ENCODE measurements at regions not wholly inside any gene's neighbourhood (a gene's known extent, or its start where the extent isn't known, plus 50 kb on each side); places are given as distances from the start of the nearest gene placed in this dataset.

GRCh38 chr16:35140293-35140986 lies 1681.0 kb downstream of the TP53TG3F start:
- no peak overlapping the region for H3K27ac ChIP-seq
- H3K4me1 ChIP-seq (replicated peaks in 1 of 2) = no peaks in the 10 kb centered on the region
- H3K4me3 ChIP-seq = no peak overlapping the region
- 74 to 79% (median 77%) methylated on average over 9 to 33 of the region's 33 CpGs for WGBS, 4 donors
- no peaks in the 10 kb centered on the region for H3K9me3 ChIP-seq (replicated peaks in 1 of 3)
- H3K36me3 ChIP-seq (replicated peaks in 1 of 2) = no peaks in the 10 kb centered on the region
- intact Hi-C loops (cut with DNase I) = no loop called here
- no peaks in the 10 kb centered on the region for H3K27me3 ChIP-seq
- no peak for DNase-seq
- TF ChIP-seq CTCF (IDR thresholded peaks at IDR 0.05) (no peak), POLR2A (IDR thresholded peaks at IDR 0.05) (no peak)

GRCh38 chr16:35141303-35141702 lies 1681.9 kb downstream of the TP53TG3F start:
- H3K27ac ChIP-seq = no peak overlapping the region
- no peaks in the 10 kb centered on the region for H3K9me3 ChIP-seq (replicated peaks in 1 of 3)
- H3K27me3 ChIP-seq = no peaks in the 10 kb centered on the region
- H3K4me3 ChIP-seq = no peak overlapping the region
- no peaks in the 10 kb centered on the region for H3K36me3 ChIP-seq (replicated peaks in 1 of 2)
- intact Hi-C loops (cut with DNase I) = no loop called here
- no peak for DNase-seq
- 63 to 75% (median 71%) methylated on average over 18 of the region's 18 CpGs for WGBS, 4 donors
- TF ChIP-seq CTCF (IDR thresholded peaks at IDR 0.05) (no peak), POLR2A (IDR thresholded peaks at IDR 0.05) (no peak)
- H3K4me1 ChIP-seq (replicated peaks in 1 of 2) = no peaks in the 10 kb centered on the region

GRCh38 chr16:35142147-35142808 lies 1682.9 kb downstream of the TP53TG3F start:
- TF ChIP-seq CTCF (IDR thresholded peaks at IDR 0.05) (no peak), POLR2A (IDR thresholded peaks at IDR 0.05) (no peak)

GRCh38 chr16:35142809-35143192 lies 1683.4 kb downstream of the TP53TG3F start:
- intact Hi-C loops (cut with DNase I) = no loop called here
- Histone ChIP-seq H3K4me3 (no peak overlapping the region), H3K9me3 (replicated peaks in 1 of 3) (no peaks in the 10 kb centered on the region), H3K36me3 (replicated peaks in 1 of 2) (no peaks in the 10 kb centered on the region), H3K27me3 (no peaks in the 10 kb centered on the region), H3K27ac (no peak overlapping the region), H3K4me1 (replicated peaks in 1 of 2) (no peaks in the 10 kb centered on the region)
- WGBS, 4 donors = 84 to 92% (median 89%) methylated on average over 10 to 12 of the region's 12 CpGs
- DNase-seq = no peak
- TF ChIP-seq CTCF (IDR thresholded peaks at IDR 0.05) = no peak

More at GRCh38 chr16:35142147-35142808, 1682.9 kb downstream of the TP53TG3F start:
- Histone ChIP-seq H3K36me3 (replicated peaks in 1 of 2) (no peaks in the 10 kb centered on the region), H3K9me3 (replicated peaks in 1 of 3) (no peaks in the 10 kb centered on the region), H3K4me3 (no peak overlapping the region), H3K27ac (no peak overlapping the region), H3K4me1 (replicated peaks in 1 of 2) (no peaks in the 10 kb centered on the region), H3K27me3 (no peaks in the 10 kb centered on the region)
- DNase-seq = no peak
- intact Hi-C loops (cut with DNase I) = no loop called here
- 45 to 62% (median 52%) methylated on average over 5 to 6 of the region's 6 CpGs for WGBS, 4 donors

All from adrenal gland (tissue), 9 donors.